GM13977 (cell line): ENCODE measurements at regions not wholly inside any gene's neighbourhood (a gene's known extent, or its start where the extent isn't known, plus 50 kb on each side); places are given as distances from the start of the nearest gene placed in this dataset.

Source experiments
- DNase-seq: peaks from one replicate; pipeline ENCODE4 v3.0.0; 2012; ENCODE audit warnings: low spot score
- in situ Hi-C: fragments of 300-500 bp; cut with MboI; formaldehyde crosslinking; loops from one replicate; pipeline ENCODE4 v1.12.0; 2022; ENCODE audit warnings: low sequenced_read_pairs, low pct_unique_long_range_greater_than_20kb, mixed read lengths, inconsistent platforms; ENCODE audit not compliant: unreplicated experiment
- TF ChIP-seq, protein P1 (sequence below): IDR thresholded peaks from 2 replicates; pipeline ENCODE4 v1.5.1; 2012; ENCODE audit warnings: mild to moderate bottlenecking, control low read depth; ENCODE audit not compliant: insufficient read depth; ENCODE audit errors: extremely low read depth, missing control alignments

DNA sequence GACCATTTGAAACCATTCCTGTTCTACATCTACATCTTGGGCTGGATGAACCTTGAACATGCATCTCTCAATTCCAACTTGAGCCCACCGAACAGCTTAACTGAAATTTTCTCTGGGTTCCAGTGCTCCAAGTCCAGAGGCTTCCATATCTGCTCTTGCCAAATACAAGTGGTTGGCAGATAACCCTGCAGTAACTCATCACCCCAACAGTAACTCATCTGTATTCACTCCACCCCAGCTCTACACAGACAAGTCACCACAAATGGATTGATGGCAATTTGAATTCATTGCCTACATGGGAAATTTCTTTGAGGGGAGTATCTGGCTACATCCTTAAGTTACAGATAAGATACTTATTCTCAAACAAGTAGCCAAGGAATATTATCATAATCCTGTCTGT, 502.4 kb upstream of the TNP1 start:
- TF ChIP-seq, protein P1, sequence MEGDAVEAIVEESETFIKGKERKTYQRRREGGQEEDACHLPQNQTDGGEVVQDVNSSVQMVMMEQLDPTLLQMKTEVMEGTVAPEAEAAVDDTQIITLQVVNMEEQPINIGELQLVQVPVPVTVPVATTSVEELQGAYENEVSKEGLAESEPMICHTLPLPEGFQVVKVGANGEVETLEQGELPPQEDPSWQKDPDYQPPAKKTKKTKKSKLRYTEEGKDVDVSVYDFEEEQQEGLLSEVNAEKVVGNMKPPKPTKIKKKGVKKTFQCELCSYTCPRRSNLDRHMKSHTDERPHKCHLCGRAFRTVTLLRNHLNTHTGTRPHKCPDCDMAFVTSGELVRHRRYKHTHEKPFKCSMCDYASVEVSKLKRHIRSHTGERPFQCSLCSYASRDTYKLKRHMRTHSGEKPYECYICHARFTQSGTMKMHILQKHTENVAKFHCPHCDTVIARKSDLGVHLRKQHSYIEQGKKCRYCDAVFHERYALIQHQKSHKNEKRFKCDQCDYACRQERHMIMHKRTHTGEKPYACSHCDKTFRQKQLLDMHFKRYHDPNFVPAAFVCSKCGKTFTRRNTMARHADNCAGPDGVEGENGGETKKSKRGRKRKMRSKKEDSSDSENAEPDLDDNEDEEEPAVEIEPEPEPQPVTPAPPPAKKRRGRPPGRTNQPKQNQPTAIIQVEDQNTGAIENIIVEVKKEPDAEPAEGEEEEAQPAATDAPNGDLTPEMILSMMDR, result no peak
- in situ Hi-C loops, result no loop called here
- DNase-seq, result no peak

DNA sequence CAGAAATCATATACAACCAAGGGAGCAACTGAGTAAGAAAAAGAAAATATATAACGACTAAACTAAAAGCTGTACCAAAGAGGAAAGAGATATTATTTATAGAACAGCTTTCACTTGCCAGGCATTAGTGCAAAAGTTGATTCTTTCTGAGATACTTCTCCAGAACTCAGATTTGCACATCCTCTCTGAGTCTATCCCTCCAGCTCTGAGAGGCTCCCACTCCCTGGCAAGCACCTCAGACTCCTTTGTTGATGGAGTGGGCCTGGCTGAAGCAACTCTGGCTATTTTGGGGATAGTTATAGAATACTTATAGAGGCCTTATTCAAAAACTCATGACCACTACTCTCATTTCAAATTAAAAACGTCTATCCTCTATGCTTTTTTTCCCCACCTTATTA, 501.6 kb upstream of the TNP1 start:
- DNase-seq, result no peak
- TF ChIP-seq, protein P1, result no peak
- in situ Hi-C loops, result no loop called here

DNA sequence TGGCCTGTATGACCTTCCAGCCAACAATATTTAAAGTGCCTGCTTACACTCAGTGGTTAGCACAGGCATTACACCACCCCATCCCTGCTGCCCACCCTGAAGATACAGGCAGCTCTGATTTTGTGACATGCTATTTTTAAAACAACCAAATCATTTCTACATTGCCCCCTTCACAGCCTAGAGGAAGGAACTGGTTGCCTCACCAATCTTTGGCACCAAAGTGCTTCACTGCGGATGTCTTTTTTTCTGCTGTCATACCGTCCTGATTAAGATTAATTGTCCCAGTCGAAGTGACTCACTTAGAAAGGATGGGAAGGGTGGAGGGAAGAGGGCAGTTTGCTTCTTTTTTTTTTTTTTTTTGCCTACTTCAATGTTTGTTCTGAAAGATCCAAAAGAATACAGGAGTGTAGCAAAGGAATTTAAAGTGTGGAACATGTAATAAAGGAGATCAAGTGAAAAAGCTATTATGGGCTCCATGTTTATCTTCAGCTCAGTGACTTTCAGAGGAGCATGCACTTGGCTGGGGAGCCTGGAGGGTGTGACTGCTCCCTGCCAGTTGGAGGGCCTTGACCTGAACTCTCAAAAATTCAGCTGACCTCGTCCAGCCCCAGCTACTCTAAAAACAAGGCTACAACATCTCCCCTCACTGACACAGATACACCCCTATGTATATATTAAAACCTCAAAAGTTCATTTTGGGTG, 501.1 kb upstream of the TNP1 start:
- in situ Hi-C loops, result no loop called here
- no peak for DNase-seq
- TF ChIP-seq, protein P1, result no peak

DNA sequence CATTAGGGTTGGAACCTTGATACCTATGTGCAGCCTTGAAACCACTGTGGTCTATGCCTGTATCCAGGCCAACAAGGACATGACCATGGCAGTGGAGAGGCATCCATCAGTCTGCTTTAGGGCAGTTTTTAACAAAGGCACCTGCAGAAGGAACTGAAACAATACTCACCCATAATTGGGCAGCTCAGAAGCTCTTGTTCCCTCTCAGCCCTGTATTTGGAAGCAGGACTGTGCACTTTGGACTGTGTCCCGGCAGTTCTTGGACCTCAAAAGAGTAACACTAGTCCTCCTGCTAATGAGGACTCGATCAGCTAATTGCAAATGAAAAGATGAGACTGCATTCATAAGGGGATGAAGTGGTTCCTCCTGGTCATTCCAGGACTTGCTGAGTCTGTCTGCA, 500.2 kb upstream of the TNP1 start:
- no peak for DNase-seq
- TF ChIP-seq, protein P1, result no peak
- in situ Hi-C loops, result no loop called here

DNA sequence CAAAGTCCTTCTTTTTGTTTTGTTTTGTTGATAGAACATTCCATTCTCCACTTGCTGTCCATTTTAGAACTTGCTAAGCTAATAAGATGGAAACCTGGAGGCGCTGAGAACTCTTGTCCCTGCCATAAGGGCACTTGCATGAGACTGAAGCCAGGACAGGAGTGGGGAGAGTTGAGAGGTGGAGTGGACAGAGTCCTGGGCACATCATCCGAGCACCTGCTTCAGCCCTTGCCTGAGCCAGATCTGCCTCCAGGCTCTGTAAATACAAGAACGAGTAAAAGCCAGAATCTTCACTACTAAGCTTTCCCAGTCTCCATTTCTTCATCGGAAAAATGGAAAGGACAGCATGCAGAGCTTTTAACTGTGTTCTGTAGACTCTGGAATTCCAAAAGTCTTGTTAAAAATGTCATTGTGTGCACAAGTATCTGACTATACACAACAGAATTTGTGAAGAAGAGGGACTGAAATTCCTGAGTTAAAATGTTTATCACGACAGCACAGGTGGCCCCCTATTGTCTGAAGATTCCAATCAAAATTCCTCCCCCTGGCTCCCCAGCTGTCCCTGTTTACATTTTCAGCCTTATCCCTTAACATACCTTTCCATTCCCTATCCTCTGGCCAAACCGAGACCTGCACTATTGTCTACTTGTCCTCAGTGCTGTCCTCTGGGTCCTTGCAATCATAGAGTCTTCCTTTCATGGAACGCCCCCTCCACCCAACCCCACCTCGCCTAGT, 498.2 kb upstream of the TNP1 start:
- in situ Hi-C loops, result no loop called here
- TF ChIP-seq, protein P1, result no peak

DNA sequence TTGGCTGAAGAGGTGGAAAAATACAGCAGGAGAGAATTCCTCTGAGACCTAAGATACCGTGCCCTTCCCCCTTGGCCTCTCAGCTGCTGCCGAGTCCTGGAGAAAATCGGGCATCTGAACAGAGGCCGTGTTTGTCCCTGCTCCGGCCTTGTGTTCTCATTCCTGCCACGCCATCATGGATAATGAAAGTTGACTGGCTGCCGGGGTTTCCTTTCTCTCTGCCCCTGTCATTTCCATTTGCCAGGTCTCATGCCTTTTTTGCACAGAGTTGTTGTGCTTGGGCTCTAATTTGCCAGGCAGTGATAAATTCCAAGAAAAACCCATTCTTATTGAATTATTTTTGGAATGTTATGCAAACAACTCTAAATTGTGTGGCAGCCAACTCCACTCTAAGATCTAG, 496.9 kb upstream of the TNP1 start:
- no peak for DNase-seq
- TF ChIP-seq, protein P1, result no peak
- in situ Hi-C loops, result no loop called here

More for the DNA sequence above, 498.2 kb upstream of the TNP1 start:
- no peak for DNase-seq
